ENCODE measurements at regions not wholly inside any gene's neighbourhood (a gene's known extent, or its start where the extent isn't known, plus 50 kb on each side); places are given as distances from the start of the nearest gene placed in this dataset.

DNA sequence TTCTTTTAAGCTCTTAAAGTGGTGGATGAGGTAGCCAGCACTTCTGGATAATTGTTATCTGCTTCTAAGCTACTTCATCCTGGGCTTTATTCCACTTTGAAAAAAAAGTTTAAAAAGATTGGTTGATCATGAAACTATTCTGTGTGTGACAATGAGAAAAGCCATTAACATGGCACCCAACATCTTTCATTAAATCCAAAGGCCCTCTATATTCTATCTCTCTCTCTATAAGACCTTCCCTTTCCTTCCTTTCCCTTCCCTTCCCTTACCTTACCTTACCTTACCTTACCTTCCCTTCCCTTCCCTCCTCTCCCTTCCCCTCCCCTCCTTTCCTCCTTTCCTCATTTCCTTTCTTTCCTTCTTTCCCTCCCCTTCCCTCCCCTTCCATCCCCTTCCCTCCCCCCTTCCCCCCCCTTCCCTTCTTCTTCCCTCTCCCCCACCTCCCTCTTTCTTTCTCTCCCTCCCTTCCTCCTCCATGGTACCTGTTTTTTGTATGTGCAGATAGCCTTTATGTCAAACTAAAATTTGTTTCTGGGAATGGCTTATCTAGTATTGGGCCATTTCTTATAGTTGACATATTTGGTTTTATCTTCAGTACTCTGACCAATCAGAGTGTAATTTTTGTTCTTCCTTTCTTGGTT lies 218.7 kb downstream of the DKK1 start:
- H3K4me1 Mint-ChIP-seq (ENCODE audit: insufficient read depth, unreplicated experiment): peaks cover 17% of the 10 kb centered on the region
- intact Hi-C loops (cut with micrococcal nuclease): no loop called here
- ChIA-PET POLR2A (no interaction called here), CTCF (no interaction called here)
- TF ChIP-seq, protein P1, sequence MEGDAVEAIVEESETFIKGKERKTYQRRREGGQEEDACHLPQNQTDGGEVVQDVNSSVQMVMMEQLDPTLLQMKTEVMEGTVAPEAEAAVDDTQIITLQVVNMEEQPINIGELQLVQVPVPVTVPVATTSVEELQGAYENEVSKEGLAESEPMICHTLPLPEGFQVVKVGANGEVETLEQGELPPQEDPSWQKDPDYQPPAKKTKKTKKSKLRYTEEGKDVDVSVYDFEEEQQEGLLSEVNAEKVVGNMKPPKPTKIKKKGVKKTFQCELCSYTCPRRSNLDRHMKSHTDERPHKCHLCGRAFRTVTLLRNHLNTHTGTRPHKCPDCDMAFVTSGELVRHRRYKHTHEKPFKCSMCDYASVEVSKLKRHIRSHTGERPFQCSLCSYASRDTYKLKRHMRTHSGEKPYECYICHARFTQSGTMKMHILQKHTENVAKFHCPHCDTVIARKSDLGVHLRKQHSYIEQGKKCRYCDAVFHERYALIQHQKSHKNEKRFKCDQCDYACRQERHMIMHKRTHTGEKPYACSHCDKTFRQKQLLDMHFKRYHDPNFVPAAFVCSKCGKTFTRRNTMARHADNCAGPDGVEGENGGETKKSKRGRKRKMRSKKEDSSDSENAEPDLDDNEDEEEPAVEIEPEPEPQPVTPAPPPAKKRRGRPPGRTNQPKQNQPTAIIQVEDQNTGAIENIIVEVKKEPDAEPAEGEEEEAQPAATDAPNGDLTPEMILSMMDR (IDR thresholded peaks at IDR 0.05; ENCODE audit: unreplicated experiment): no peak
- H3K27ac Mint-ChIP-seq (ENCODE audit: low read depth, unreplicated experiment): peak overlapping the region; percentile 27
- no peaks in the 10 kb centered on the region for H3K27me3 Mint-ChIP-seq (ENCODE audit: insufficient read depth, unreplicated experiment)
- H3K4me3 Mint-ChIP-seq (ENCODE audit: unreplicated experiment): no peak overlapping the region
- no peaks in the 10 kb centered on the region for H3K36me3 Mint-ChIP-seq (ENCODE audit: insufficient read depth, unreplicated experiment)
- peaks cover 8% of the 10 kb centered on the region for H3K9me3 Mint-ChIP-seq (ENCODE audit: unreplicated experiment)
- BruUV-seq (replicated peaks): no TSS peak
- DNase-seq (ENCODE audit: unreplicated experiment): no peak

DNA sequence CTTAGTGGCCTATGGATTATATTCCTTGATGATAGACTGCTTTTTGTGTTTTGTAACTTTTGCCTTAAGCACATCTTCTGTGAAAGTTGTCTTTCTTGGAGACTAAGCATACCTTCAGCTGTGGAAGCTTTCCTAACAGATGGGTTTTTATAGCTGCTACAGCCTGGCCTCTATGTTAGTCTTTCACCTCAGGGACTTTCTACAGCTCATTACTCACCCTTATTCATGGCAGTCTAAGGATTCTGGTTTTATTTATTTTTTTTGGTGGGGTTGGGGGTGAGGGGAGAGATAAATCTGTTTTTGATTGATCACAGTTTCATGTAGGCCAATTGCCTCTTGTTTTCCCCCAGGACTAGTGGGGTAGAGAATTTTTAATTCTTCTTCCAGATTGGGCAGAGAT lies 219.9 kb downstream of the DKK1 start:
- TF ChIP-seq, protein P1 (IDR thresholded peaks at IDR 0.05; ENCODE audit: unreplicated experiment): no peak
- no peak overlapping the region for H3K4me3 Mint-ChIP-seq (ENCODE audit: unreplicated experiment)
- H3K27me3 Mint-ChIP-seq (ENCODE audit: insufficient read depth, unreplicated experiment): no peaks in the 10 kb centered on the region
- H3K4me1 Mint-ChIP-seq (ENCODE audit: insufficient read depth, unreplicated experiment): peaks cover 17% of the 10 kb centered on the region
- no TSS peak for BruUV-seq (replicated peaks)
- peak; percentile 27 for DNase-seq (ENCODE audit: unreplicated experiment)
- H3K9me3 Mint-ChIP-seq (ENCODE audit: unreplicated experiment): peaks cover 8% of the 10 kb centered on the region
- intact Hi-C loops (cut with micrococcal nuclease): no loop called here
- POLR2A ChIA-PET: no interaction called here
- peak overlapping the region; percentile 65 for H3K27ac Mint-ChIP-seq (ENCODE audit: low read depth, unreplicated experiment)
- CTCF ChIA-PET: interaction anchor here (0.8 kb wide), 1 partner anchor 31 kb away, joined by 3 read pairs; no protein-coding TSS in a partner anchor
- H3K36me3 Mint-ChIP-seq (ENCODE audit: insufficient read depth, unreplicated experiment): no peaks in the 10 kb centered on the region

DNA sequence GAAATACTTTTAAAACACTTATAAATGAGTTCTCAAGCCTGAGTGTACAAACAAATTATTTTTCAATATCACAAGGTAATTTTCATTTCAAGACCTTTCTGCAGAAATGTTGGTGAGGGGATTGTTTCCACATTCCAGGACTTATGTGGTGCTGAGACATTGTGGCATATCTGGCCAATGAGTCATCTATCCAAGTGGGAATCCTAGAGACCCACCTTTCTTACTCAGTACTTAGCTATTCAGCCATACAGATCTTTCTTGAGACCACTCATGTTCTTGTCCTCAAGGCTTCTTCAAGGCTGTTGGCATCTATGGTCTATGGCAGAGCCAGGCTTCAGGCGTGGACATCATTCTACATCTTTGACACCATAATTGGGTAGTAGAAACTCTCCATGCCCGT lies 225.4 kb downstream of the DKK1 start:
- BruUV-seq (replicated peaks): no TSS peak
- Mint-ChIP-seq H3K9me3 (ENCODE audit: unreplicated experiment) (no peaks in the 10 kb centered on the region), H3K4me3 (ENCODE audit: unreplicated experiment) (no peak overlapping the region), H3K27me3 (ENCODE audit: insufficient read depth, unreplicated experiment) (no peaks in the 10 kb centered on the region), H3K27ac (ENCODE audit: low read depth, unreplicated experiment) (peak overlapping the region; percentile 84), H3K36me3 (ENCODE audit: insufficient read depth, unreplicated experiment) (peaks cover 5% of the 10 kb centered on the region), H3K4me1 (ENCODE audit: insufficient read depth, unreplicated experiment) (peaks cover 45% of the 10 kb centered on the region)
- ChIA-PET POLR2A (no interaction called here), CTCF (interaction anchor here (1.0 kb wide), 1 partner anchor 1934 kb away, joined by 3 read pairs; no protein-coding TSS in a partner anchor)
- TF ChIP-seq, protein P1 (IDR thresholded peaks at IDR 0.05; ENCODE audit: unreplicated experiment): no peak
- intact Hi-C loops (cut with micrococcal nuclease): no loop called here
- peak; percentile 42 for DNase-seq (ENCODE audit: unreplicated experiment)

DNA sequence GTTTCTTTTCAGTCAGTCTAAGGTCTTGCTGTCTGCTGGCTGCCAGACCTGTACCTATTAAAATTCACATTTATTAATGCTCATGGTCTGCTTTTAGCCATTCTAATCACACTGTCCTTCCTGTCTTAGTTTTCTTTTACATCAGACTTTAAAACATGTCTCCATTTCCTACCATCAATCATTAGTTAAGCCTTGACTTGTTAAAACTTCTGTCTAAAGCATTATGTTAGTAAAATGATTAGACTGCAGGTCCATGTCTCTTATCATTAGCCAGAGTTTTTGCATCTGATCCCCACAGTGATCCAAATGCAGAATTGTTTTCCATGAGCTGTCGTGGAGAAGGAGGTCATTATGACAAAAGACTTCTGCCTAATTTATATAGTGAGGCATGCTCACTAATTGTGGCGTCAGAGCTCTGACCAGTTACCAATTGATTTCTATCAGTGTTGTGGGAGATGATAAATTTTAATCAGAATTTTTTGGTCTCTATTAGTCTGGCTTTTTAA lies 226.5 kb downstream of the DKK1 start:
- no peak for DNase-seq (ENCODE audit: unreplicated experiment)
- H3K4me1 Mint-ChIP-seq (ENCODE audit: insufficient read depth, unreplicated experiment): peaks cover 39% of the 10 kb centered on the region
- BruUV-seq (replicated peaks): no TSS peak

More for the DNA sequence above, 226.5 kb downstream of the DKK1 start:
- intact Hi-C loops (cut with micrococcal nuclease): no loop called here
- no peaks in the 10 kb centered on the region for H3K27me3 Mint-ChIP-seq (ENCODE audit: insufficient read depth, unreplicated experiment)
- CTCF ChIA-PET: no interaction called here
- H3K36me3 Mint-ChIP-seq (ENCODE audit: insufficient read depth, unreplicated experiment): peaks cover 5% of the 10 kb centered on the region
- peaks cover under 1% of the 10 kb centered on the region for H3K9me3 Mint-ChIP-seq (ENCODE audit: unreplicated experiment)
- peak overlapping the region; percentile 84 for H3K27ac Mint-ChIP-seq (ENCODE audit: low read depth, unreplicated experiment)
- POLR2A ChIA-PET: interaction anchor here (0.8 to 0.9 kb wide), 2 partner anchors 88 to 97 kb away, joined by 3 to 6 read pairs; no protein-coding TSS in a partner anchor
- TF ChIP-seq, protein P1 (IDR thresholded peaks at IDR 0.05; ENCODE audit: unreplicated experiment): no peak
- H3K4me3 Mint-ChIP-seq (ENCODE audit: unreplicated experiment): no peak overlapping the region

All from MCF 10A (cell line).